ENCODE measurements at regions not wholly inside any gene's neighbourhood (a gene's known extent, or its start where the extent isn't known, plus 50 kb on each side); places are given as distances from the start of the nearest gene placed in this dataset.

DNA sequence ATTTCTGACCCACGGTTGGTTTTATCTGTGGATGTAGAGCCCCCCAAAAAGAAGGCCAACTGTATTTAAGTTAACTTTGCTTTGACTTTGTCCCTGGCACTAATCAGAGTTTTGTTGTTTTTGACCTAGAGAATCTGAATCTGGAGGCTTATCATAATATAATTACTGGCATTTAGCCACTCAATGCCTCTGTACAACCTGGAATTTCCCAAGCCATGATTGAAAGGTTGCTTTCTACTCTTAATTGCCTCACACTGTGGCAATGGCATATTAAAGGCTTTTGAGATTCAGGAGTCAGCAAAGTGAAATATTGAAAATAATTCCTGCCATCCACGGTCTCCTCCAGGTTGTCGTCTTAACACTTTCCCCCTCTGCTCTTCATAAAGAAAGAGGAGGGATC, 205.2 kb upstream of the GHITM start:
- no peak for DNase-seq (ENCODE audit: extremely low read depth in 1 of 11, low read depth in 9 of 11, low spot score in 4 of 11)

GRCh38 chr10:83934641-83935338, 204.5 kb upstream of the GHITM start:
- no peak for DNase-seq (ENCODE audit: extremely low read depth in 1 of 11, low read depth in 9 of 11, low spot score in 4 of 11)

GRCh38 chr10:83935339-83935736, 204.0 kb upstream of the GHITM start:
- no peak for DNase-seq (ENCODE audit: extremely low read depth in 1 of 11, low read depth in 9 of 11, low spot score in 4 of 11)

- DNase-seq (ENCODE audit: extremely low read depth in 1 of 11, low read depth in 9 of 11, low spot score in 4 of 11): no peak
These were observed 203.4 kb upstream of the GHITM start for GRCh38 chr10:83935911-83936310.

- DNase-seq (ENCODE audit: extremely low read depth in 1 of 11, low read depth in 9 of 11, low spot score in 4 of 11): no peak
These were observed 202.1 kb upstream of the GHITM start for GRCh38 chr10:83937161-83937560.

- DNase-seq (ENCODE audit: extremely low read depth in 1 of 11, low read depth in 9 of 11, low spot score in 4 of 11): no peak
These were observed 201.5 kb upstream of the GHITM start for GRCh38 chr10:83937826-83938225.

GRCh38 chr10:83941189-83941588, 198.1 kb upstream of the GHITM start:
- no peak for DNase-seq (ENCODE audit: extremely low read depth in 1 of 11, low read depth in 9 of 11, low spot score in 4 of 11)

DNA sequence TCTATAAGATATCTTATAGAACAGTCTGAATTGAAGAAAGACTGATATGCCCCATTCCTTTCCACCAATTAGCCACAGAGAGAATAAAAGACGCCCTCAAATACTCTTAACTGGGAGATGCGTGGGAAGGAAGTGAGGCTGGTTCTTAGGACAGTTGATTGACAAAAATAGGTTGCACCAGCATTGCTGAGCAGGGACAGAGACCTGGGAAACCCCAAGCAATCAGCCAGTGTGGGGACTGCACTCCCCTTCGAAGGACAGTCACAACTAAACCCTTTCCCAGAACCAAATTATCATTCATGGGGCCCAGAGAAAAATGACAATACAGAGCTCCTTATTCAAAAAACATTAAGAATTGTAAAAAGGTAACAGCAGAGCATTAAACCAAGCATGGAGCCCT, 196.9 kb upstream of the GHITM start:
- DNase-seq (ENCODE audit: extremely low read depth in 1 of 11, low read depth in 9 of 11, low spot score in 4 of 11): no peak

- no peak for DNase-seq (ENCODE audit: extremely low read depth in 1 of 11, low read depth in 9 of 11, low spot score in 4 of 11)
These were observed 196.3 kb upstream of the GHITM start for GRCh38 chr10:83943049-83943448.

- no peak for DNase-seq (ENCODE audit: extremely low read depth in 1 of 11, low read depth in 9 of 11, low spot score in 4 of 11)
These were observed 195.4 kb upstream of the GHITM start for GRCh38 chr10:83943920-83944319.

GRCh38 chr10:83945982-83946718, 193.2 kb upstream of the GHITM start:
- no peak for DNase-seq (ENCODE audit: extremely low read depth in 1 of 11, low read depth in 9 of 11, low spot score in 4 of 11)

DNA sequence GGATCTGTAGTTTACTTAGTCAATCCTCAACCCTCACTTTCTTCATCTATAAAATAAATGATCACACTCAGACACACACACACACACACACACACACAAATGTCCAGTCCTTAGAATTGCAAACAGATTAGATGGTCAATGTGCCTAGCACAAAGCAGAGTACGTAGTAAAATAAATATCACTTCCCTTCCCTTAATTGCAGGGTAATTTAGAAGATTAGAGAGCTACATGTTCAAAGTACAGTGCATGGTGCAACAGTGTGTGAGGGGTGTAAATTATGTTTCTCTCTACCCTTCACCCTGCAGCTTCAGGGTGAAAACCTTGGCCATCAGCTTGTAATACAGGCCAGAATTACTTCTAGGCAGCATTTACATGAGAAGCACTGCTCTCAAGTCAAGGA, 187.0 kb upstream of the GHITM start:
- DNase-seq (ENCODE audit: extremely low read depth in 1 of 11, low read depth in 9 of 11, low spot score in 4 of 11): no peak

- DNase-seq (ENCODE audit: extremely low read depth in 1 of 11, low read depth in 9 of 11, low spot score in 4 of 11): no peak
These were observed 185.7 kb upstream of the GHITM start for GRCh38 chr10:83953589-83953988.

DNA sequence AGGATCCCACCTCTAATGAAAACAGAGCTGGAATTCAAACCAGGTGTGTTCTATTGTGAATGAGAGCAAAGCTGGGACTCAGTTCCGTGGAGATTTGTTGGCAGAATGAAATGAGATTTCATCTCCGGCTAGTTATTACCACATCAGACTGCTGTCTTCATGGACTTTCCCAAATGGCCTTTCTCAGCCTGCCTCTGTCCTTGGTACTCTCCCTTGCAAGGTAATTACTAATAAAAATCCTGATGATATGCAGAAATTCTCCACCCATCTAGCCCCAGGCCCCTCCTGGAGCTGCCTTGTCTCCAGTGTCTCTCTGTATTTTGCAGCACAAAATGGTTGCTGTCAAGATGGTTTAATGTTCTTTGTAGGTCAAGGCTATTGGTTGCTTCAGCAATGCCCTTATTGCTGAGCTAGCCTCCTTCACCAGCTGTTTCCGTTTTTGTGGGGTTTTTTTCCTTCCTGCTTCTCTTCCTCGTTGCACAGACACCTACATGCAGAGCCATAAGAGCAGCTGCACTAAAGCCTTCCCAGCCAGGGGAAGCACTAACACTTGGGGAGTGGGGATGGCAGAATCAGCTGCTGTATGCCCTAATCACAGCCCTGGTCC, 185.0 kb upstream of the GHITM start:
- DNase-seq (ENCODE audit: extremely low read depth in 1 of 11, low read depth in 9 of 11, low spot score in 4 of 11): no peak

- DNase-seq (ENCODE audit: extremely low read depth in 1 of 11, low read depth in 9 of 11, low spot score in 4 of 11): no peak
These were observed 183.9 kb upstream of the GHITM start for GRCh38 chr10:83955406-83955805.

DNA sequence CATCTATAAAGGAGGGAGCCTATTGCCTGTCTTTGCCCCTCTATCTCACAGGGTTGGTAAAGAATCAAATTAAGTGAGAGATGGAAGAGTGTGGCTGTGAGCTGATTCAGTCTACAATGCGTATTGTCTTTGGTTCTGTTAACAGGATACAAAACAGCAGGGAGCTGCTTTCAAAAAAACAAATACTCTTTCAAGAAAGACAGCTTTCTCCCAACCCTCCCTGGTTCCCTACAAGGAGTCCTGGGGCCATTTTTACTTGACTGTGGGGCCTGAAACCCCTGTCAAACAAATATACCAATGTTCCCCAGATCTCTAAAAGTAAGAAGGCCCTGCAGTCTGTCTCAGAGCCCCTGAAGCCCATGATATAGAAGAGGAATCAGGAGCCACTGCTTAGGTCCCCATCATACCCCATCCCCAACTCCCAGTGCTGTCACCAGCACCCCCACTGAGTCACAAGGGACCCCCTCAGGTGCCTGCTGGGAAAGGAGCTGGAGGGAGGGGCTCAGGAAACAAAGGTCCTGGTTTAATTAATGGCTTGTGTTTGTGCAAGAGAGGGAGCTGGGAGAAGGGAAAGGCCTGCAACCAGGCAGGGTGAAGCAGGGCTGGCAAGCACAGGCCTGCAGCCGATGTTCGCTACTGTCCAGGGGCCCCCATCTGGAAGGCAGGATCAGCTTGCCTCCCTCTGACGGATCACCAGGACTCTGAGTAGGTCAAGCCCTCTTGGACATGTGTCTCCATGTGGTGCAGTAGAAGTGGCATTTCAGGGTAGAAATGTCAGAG, 182.0 kb upstream of the GHITM start:
- DNase-seq (ENCODE audit: extremely low read depth in 1 of 11, low read depth in 9 of 11, low spot score in 4 of 11): no peak

GRCh38 chr10:83959328-83959727, 180.0 kb upstream of the GHITM start:
- DNase-seq (ENCODE audit: extremely low read depth in 1 of 11, low read depth in 9 of 11, low spot score in 4 of 11): no peak

DNA sequence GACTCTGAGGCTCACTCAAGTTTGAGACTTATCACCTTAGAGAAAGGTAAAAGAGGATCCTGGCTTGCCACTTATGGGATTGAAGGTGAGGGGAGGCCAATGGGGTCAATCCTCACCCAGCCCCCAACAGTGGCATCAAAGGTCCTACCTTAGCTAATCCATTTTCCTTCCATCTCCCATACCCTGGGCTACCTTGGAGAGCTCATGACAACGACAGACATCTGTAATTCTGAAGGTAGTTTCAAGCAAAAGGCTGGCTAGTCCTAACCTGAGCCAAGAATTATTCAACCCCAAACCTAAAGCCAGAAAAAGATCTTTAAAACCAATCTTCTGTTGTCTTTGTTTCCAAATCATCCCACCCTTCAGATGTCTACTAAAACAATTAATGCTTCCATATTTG, 179.2 kb upstream of the GHITM start:
- no peak for DNase-seq (ENCODE audit: extremely low read depth in 1 of 11, low read depth in 9 of 11, low spot score in 4 of 11)

DNA sequence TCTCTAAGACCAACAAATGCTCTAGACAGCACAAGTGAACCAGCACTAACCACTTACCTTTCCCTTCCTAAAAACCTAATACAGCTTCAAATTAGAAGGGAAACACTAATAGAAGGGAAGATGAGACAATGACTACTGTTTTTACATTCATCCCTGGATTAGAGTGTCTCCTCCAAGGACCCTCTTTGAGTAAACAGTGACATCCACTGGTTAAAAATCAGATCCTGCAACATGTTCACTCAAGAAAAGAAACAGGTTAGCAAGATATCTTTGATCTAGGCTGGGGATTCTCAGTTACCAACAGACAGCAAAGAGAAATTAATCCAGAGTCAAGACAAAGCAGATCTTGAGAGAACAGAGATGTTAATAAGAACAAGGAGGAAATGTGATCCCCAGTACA, 177.7 kb upstream of the GHITM start:
- no peak for DNase-seq (ENCODE audit: extremely low read depth in 1 of 11, low read depth in 9 of 11, low spot score in 4 of 11)

DNA sequence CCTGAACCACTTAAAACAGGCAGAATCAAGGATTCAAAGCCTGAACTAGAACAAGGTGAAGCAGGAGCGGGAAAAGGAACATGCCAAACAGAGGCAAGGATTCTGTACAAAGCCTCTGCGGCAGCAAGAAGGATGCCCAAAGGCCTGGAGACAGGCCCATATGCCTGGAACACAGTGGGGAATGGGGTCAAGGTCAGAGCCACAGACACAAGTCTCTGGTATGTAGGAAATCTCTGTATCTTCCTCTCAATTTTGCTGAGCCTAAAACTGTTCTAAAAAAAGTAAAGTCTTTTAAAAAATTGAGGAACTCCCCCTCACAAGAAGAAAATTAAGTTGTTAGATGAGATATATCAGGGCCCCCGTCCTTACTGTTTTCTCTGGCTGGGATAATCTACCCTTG, 175.9 kb upstream of the GHITM start:
- DNase-seq (ENCODE audit: extremely low read depth in 1 of 11, low read depth in 9 of 11, low spot score in 4 of 11): no peak
